CD4-positive, CD25-positive, alpha-beta regulatory T cell (primary cell): ENCODE measurements at regions not wholly inside any gene's neighbourhood (a gene's known extent, or its start where the extent isn't known, plus 50 kb on each side); places are given as distances from the start of the nearest gene placed in this dataset.
"Not testable (repeated sequence)": the region's sequence is repeated elsewhere in the genome, so short reads cannot be mapped to it uniquely, and the experiment has no call there.

Source experiments
- ATAC-seq, 2 donors: fragments of 150-1000 bp; cut with Tn5 transposase; one replicate each; pipeline ENCODE4 v1.10.0; 2021; ENCODE audit warnings: low read depth in 2 of 2, moderate number of reproducible peaks in 2 of 2, moderate library complexity in 1 of 2
- DNase-seq, 3 donors: peaks; one replicate each; pipeline versions ENCODE4 v3.0.0 to v3.0.0-alpha.2; 2012 to 2022; ENCODE audit warnings: mixed read lengths in 1 of 3
- H3K27ac ChIP-seq: one replicate; pipeline ENCODE4 v1.7.0; 2013; ENCODE audit warnings: mild to moderate bottlenecking, low read length; ENCODE audit not compliant: insufficient read depth, poor library complexity, severe bottlenecking
- H3K27me3 ChIP-seq: one replicate; pipeline ENCODE4 v1.7.0; 2013; ENCODE audit warnings: low read length; ENCODE audit not compliant: control insufficient read depth, insufficient read depth
- H3K36me3 ChIP-seq: one replicate; pipeline ENCODE4 v1.7.0; 2013; ENCODE audit warnings: mild to moderate bottlenecking, low read length, moderate library complexity; ENCODE audit not compliant: control insufficient read depth, insufficient read depth
- H3K4me1 ChIP-seq: 2 replicates; pipeline ENCODE4 v1.7.0; 2013; ENCODE audit warnings: mild to moderate bottlenecking, low read length; ENCODE audit not compliant: insufficient read depth, control insufficient read depth, poor library complexity, severe bottlenecking
- H3K4me3 ChIP-seq: one replicate; pipeline ENCODE4 v1.7.0; 2013; ENCODE audit warnings: low read depth, mild to moderate bottlenecking, low read length, moderate library complexity
- H3K9me3 ChIP-seq, 2 experiments: 1 replicate in 1 of 2; 2 replicates in 1 of 2; pipeline ENCODE4 v1.7.0; 2013; ENCODE audit warnings: low read length in 2 of 2, mild to moderate bottlenecking in 1 of 2, moderate library complexity in 1 of 2; ENCODE audit not compliant: control insufficient read depth in 2 of 2
- H3K27ac Mint-ChIP-seq, 3 donors: one replicate each; pipeline ENCODE4 v1.8.0; 2020 to 2022; ENCODE audit warnings: mild to moderate bottlenecking in 3 of 3, mixed read lengths in 3 of 3, moderate library complexity in 2 of 3
- H3K27me3 Mint-ChIP-seq: one replicate; pipeline ENCODE4 v1.8.0; 2022; ENCODE audit warnings: mild to moderate bottlenecking, mixed read lengths
- H3K36me3 Mint-ChIP-seq: one replicate; pipeline ENCODE4 v1.8.0; 2020; ENCODE audit warnings: mixed read lengths
- H3K4me1 Mint-ChIP-seq, 4 donors: one replicate each; pipeline ENCODE4 v1.8.0; 2020 to 2022; ENCODE audit warnings: mixed read lengths in 4 of 4, mild to moderate bottlenecking in 1 of 4
- H3K4me3 Mint-ChIP-seq, 4 donors: one replicate each; pipeline ENCODE4 v1.8.0; 2020 to 2022; ENCODE audit warnings: mild to moderate bottlenecking in 4 of 4, mixed read lengths in 4 of 4, moderate library complexity in 3 of 4
- H3K9me3 Mint-ChIP-seq, 7 donors: one replicate each; pipeline ENCODE4 v1.8.0; 2020 to 2022; ENCODE audit warnings: mixed read lengths in 7 of 7, mild to moderate bottlenecking in 3 of 7, moderate library complexity in 2 of 7

DNA sequence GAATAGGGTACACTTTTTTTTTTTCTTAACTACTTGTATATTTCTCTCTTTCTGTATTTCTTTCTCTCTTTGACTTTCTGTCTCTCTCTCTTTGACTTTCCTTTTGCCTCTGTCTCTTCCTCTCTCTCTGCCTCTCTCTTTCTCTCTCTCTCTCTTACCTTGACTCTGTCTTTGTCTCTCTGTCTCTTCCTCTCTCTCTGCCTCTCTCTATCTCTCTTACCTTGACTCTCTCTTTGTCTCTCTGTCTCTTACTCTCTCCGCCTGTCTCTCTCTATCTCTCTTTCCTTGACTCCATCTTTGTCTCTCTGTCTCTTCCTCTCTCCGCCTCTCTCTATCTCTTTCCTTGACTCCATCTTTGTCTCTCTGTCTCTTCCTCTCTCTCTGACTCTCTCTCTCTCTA lies 62.4 kb upstream of the PRMT8 start:
- DNase-seq (no peak), ATAC-seq (no peak)
- Mint-ChIP-seq H3K9me3 (peaks cover 0 to 5% (median 0%) of the 10 kb centered on the region in 7 donors), H3K27ac (no peak overlapping the region), H3K4me3 (no peak overlapping the region), H3K27me3 (peaks cover 23% of the 10 kb centered on the region), H3K4me1 (peaks cover 0 to 22% (median 6%) of the 10 kb centered on the region in 4 donors), H3K36me3 (peaks cover 13% of the 10 kb centered on the region)
- Histone ChIP-seq H3K27ac (no peak overlapping the region), H3K4me3 (no peak overlapping the region), H3K4me1 (peaks cover 7% of the 10 kb centered on the region), H3K27me3 (no peaks in the 10 kb centered on the region), H3K36me3 (no peaks in the 10 kb centered on the region), H3K9me3 (no peaks in the 10 kb centered on the region)

DNA sequence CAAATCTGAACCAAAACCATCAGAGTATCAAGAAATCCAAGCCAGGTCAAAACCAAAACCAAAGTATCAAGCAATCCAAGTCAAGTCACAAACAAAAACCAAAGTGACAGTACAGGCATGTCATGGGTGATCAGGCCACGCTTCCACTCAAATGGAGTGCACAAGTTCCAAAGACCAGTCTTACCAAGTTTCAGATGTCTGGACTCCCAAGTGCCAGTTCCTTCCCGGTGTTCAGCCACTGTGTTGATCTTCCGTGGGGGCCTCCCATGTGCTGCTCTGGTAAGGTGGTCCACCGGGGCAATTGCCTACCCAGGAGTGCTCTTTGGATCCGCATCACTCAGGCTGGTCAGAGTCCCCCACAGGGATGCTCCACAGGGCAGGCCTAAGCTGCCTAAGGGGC lies 61.5 kb upstream of the PRMT8 start:
- not testable (repeated sequence) for H3K27me3 ChIP-seq, H3K9me3 Mint-ChIP-seq, H3K4me3 Mint-ChIP-seq, DNase-seq, ATAC-seq, H3K9me3 ChIP-seq, H3K36me3 ChIP-seq, H3K27ac Mint-ChIP-seq, H3K27ac ChIP-seq, H3K4me1 ChIP-seq, H3K4me3 ChIP-seq
- Mint-ChIP-seq H3K27me3 (peaks cover 23% of the 10 kb centered on the region), H3K4me1 (peaks cover 0 to 22% (median 6%) of the 10 kb centered on the region in 4 donors), H3K36me3 (peaks cover 13% of the 10 kb centered on the region)

DNA sequence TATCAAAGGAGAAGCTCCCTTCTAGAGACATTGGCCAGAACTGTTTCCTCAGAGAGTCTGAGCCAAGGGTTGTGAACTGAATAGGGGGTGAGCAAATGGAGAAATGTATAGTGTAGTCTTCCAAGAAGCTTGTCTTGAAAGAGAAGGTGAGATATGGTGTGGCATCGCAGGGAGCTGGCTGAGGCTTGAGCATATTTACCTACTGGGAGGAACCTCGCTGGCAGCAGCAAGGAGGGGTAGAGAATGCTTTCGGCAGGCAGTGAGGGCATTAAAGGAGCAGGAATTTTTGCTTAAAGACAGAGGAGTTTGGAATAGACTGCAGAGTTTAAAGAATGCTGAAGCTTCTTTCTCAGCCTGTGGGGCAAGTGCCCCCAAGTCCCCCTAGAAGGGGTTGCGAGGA lies 59.3 kb upstream of the PRMT8 start:
- ATAC-seq (no peak), DNase-seq (no peak)
- Mint-ChIP-seq H3K4me1 (peaks cover 0 to 22% (median 6%) of the 10 kb centered on the region in 4 donors), H3K27me3 (peaks cover 23% of the 10 kb centered on the region), H3K27ac (peak overlapping the region; percentile 20 to 90 (median 57)), H3K9me3 (peaks cover 0 to 5% (median 0%) of the 10 kb centered on the region in 7 donors), H3K36me3 (peaks cover 13% of the 10 kb centered on the region), H3K4me3 (peak overlapping the region in 2 of 4 donors; percentile 1 to 64)
- no peak overlapping the region for H3K4me3 ChIP-seq
- no peaks in the 10 kb centered on the region for H3K9me3 ChIP-seq
- no peak overlapping the region for H3K27ac ChIP-seq
- H3K27me3 ChIP-seq, result no peaks in the 10 kb centered on the region
- H3K4me1 ChIP-seq, result peaks cover 7% of the 10 kb centered on the region
- no peaks in the 10 kb centered on the region for H3K36me3 ChIP-seq

DNA sequence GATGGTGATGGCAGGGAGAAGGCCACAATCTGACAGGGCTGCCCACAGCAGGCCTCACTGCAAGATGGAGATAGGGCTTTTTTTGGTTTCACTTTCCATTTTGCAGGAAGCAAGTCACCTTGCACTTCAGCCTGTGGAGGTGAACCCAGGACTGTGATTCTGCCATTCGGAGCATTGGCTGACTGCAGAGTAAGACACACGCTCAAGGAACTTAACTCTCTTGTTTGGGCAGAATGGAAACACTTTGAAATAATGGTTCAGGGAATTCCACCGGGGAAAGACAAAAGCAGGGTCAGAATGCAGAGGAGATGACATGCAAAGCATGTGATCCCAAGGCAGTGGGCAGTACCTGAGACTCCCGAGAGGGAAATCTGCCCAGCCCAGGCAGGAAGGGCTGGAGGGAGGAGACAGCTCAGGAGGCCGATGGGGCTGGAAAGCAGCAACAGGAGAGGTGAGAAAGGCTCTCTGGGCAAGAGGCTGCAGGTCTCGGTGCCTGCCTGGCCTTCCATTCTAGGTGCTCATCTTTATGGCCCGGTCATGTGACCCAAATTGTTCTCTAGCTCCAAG lies 58.7 kb upstream of the PRMT8 start:
- peak in 1 of 3 donors; percentile 64 for DNase-seq
- Mint-ChIP-seq H3K9me3 (peaks cover 0 to 5% (median 0%) of the 10 kb centered on the region in 7 donors), H3K27me3 (peaks cover 23% of the 10 kb centered on the region), H3K4me3 (peak overlapping the region in 2 of 4 donors; percentile 2 to 64), H3K27ac (peak overlapping the region; percentile 5 to 52 (median 34)), H3K4me1 (peaks cover 0 to 22% (median 6%) of the 10 kb centered on the region in 4 donors), H3K36me3 (peaks cover 13% of the 10 kb centered on the region)
- Histone ChIP-seq H3K27ac (no peak overlapping the region), H3K4me1 (peaks cover 7% of the 10 kb centered on the region), H3K36me3 (no peaks in the 10 kb centered on the region), H3K4me3 (no peak overlapping the region), H3K27me3 (no peaks in the 10 kb centered on the region), H3K9me3 (no peaks in the 10 kb centered on the region)
- no peak for ATAC-seq

DNA sequence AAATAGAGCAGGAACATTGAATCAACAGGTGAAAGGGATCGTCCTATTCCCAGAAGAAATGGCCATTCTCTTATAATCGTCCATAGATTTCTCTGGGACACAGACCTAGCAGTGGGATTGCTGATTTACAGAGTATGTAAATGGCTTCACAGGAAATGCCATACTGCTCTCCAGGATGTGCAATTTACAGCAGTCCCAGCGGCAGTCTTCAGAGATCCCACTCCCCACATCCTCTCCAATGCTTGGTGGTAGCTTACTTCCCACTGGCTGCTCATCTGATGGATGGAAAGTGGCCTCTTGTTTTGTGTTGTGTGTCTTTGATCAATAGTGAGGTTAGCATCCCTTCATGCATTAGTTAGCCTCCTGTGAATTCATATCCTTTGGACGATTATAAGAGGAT lies 58.1 kb upstream of the PRMT8 start:
- Mint-ChIP-seq H3K9me3 (peaks cover 0 to 5% (median 0%) of the 10 kb centered on the region in 7 donors), H3K4me1 (peaks cover 0 to 22% (median 6%) of the 10 kb centered on the region in 4 donors), H3K27me3 (peaks cover 21% of the 10 kb centered on the region), H3K27ac (peak overlapping the region in 1 of 3 donors; percentile 52), H3K36me3 (peaks cover 13% of the 10 kb centered on the region), H3K4me3 (no peak overlapping the region)
- DNase-seq (no peak), ATAC-seq (no peak)
- Histone ChIP-seq H3K36me3 (no peaks in the 10 kb centered on the region), H3K4me1 (peaks cover 7% of the 10 kb centered on the region), H3K27me3 (no peaks in the 10 kb centered on the region), H3K4me3 (no peak overlapping the region), H3K9me3 (no peaks in the 10 kb centered on the region), H3K27ac (no peak overlapping the region)

DNA sequence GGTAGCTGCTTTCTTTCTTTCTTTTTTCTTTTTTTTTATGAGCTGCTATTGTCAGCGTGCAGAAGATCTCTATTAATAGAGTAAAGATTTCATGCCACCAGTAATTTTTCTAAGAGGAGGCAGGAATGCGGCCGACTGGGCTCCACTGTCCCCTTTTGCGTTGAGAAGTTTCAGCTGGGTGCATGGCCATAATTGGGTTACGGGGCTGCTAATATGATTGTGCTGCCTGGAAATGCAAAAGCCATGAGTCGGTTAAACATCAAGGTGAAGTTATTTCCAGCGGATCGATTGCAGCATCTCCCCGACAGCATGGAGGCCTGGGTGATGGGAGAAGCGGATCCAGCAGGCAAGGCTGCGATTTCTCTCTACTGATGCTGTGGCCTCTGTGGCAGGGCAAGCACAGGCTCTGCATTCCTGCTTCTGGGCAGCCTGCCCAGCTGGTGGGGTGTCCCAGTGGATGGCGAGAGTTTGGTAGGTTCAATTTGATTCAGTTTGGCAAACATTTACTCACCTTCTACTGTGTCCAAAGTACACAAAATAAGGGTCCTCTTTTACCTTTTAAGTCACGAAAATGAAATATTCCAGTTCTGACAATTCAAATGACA lies 54.4 kb upstream of the PRMT8 start:
- H3K27me3 Mint-ChIP-seq, result no peaks in the 10 kb centered on the region
- Histone ChIP-seq H3K9me3 (no peaks in the 10 kb centered on the region), H3K4me1 (peaks cover 7% of the 10 kb centered on the region), H3K27ac (no peak overlapping the region), H3K27me3 (no peaks in the 10 kb centered on the region), H3K4me3 (no peak overlapping the region), H3K36me3 (no peaks in the 10 kb centered on the region)
- H3K36me3 Mint-ChIP-seq, result peaks cover 2% of the 10 kb centered on the region
- DNase-seq (no peak), ATAC-seq (no peak)
- peak overlapping the region in 1 of 4 donors; percentile 5 for H3K4me3 Mint-ChIP-seq
- no peak overlapping the region for H3K27ac Mint-ChIP-seq
- peaks cover 0 to 16% (median 6%) of the 10 kb centered on the region in 4 donors for H3K4me1 Mint-ChIP-seq
- H3K9me3 Mint-ChIP-seq, result peaks cover 0 to 5% (median 0%) of the 10 kb centered on the region in 7 donors

DNA sequence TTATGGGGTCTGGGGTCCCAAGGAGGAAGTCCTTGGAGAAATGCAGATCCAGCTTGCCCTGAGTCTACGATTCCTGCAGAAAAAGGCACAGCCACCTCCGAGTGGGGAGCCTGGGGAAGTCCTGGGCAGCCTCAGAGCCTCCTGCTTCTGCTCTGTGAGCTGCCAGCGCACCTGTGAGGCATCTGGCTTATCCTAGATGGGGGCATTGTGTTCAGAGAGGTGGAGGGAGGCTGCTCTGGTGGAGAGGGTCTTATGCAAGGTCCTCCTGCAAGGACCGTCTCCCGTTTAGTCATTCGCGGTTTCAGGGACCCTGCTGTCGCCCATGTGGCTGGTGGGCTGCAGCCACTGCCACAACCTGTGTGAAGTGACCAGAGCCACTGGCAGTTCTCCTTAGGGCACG lies 53.0 kb upstream of the PRMT8 start:
- no peak for ATAC-seq
- Histone ChIP-seq H3K27ac (no peak overlapping the region), H3K4me1 (no peaks in the 10 kb centered on the region), H3K9me3 (no peaks in the 10 kb centered on the region), H3K27me3 (no peaks in the 10 kb centered on the region), H3K4me3 (no peak overlapping the region), H3K36me3 (no peaks in the 10 kb centered on the region)
- Mint-ChIP-seq H3K4me3 (no peak overlapping the region), H3K4me1 (peaks cover 0 to 2% (median 0%) of the 10 kb centered on the region in 4 donors), H3K27ac (no peak overlapping the region), H3K36me3 (no peaks in the 10 kb centered on the region), H3K27me3 (no peaks in the 10 kb centered on the region), H3K9me3 (peaks cover 0 to 3% (median 0%) of the 10 kb centered on the region in 7 donors)
- no peak for DNase-seq

DNA sequence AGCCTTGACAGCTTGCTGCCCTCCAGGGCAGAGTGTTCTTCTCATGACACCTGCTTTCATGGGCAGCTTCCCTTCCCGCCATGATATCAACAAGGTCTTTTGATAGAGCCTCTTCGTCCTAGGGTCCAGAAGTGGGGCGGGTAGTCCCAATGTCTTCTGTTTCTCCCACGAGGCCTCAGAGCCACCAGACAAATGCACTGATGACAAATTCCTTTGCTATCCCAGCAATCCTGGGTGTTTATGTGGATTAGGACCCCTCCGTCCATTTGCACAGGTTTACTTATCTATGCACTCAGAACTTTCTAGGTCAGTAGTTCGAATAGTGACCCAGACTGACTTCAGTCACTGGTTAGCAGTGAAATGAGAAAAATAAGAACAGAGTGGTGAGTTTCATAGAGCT lies 52.6 kb upstream of the PRMT8 start:
- Histone ChIP-seq H3K27me3 (no peaks in the 10 kb centered on the region), H3K9me3 (no peaks in the 10 kb centered on the region), H3K27ac (no peak overlapping the region), H3K36me3 (no peaks in the 10 kb centered on the region), H3K4me3 (no peak overlapping the region), H3K4me1 (no peaks in the 10 kb centered on the region)
- DNase-seq (no peak), ATAC-seq (no peak)
- Mint-ChIP-seq H3K9me3 (peaks cover 0 to 4% (median 0%) of the 10 kb centered on the region in 7 donors), H3K4me3 (no peak overlapping the region), H3K4me1 (no peaks in the 10 kb centered on the region), H3K27me3 (no peaks in the 10 kb centered on the region), H3K36me3 (no peaks in the 10 kb centered on the region), H3K27ac (no peak overlapping the region)
